ENCODE measurements at regions not wholly inside any gene's neighbourhood (a gene's known extent, or its start where the extent isn't known, plus 50 kb on each side); places are given as distances from the start of the nearest gene placed in this dataset.

GRCh38 chr9:28774433-28775235 lies 1201.4 kb upstream of the C9orf72 start:
- TF ChIP-seq ZNF274 (IDR thresholded peaks at IDR 0.05; ENCODE audit: low read depth, low read length) = no peak
- no peak overlapping the region for H3K4me3 ChIP-seq (ENCODE audit: low read length)

- H3K4me3 ChIP-seq (ENCODE audit: low read length) = no peak overlapping the region
- no peak for TF ChIP-seq ZNF274 (IDR thresholded peaks at IDR 0.05; ENCODE audit: low read depth, low read length)
Observed at GRCh38 chr9:28779243-28779642, 1206.0 kb upstream of the C9orf72 start.

DNA sequence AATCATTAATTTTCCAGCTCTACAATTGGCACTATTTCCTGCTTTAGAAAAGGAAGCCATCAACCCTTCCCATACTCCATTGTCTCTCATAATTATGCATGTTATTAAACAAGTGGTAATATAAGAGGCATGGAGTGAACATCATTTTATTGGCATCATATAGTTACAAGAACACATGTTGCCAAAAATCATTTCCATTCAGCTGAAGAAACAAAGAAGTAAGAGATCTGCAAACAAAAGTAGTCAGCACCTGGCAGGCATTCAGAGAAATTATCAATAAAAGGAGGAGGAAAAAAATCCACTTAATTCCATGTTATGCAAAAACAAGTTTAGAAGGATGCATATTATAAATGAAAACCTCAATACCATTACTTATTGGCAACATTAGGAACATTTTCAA lies 1208.2 kb upstream of the C9orf72 start:
- no peak overlapping the region for H3K4me3 ChIP-seq (ENCODE audit: low read length)
- no peak for TF ChIP-seq ZNF274 (IDR thresholded peaks at IDR 0.05; ENCODE audit: low read depth, low read length)

DNA sequence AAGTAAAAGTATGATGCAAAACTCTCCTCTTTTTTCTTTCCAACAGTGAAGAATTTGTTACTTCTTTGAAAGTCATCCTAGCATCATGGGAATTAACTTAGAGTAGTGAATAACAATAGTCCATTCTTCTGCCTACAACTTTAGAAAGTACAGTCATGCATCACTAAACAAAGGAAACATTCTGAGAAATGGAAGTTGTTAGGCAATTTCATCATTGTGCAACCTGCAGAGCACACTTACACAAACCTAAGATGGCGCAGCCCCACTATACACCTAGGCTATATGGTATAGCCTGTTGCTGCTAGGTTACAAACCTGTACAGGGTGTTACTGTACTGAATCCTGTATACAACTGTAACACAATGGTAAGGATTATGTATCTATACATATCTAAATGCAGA lies 1209.3 kb upstream of the C9orf72 start:
- no peak for TF ChIP-seq ZNF274 (IDR thresholded peaks at IDR 0.05; ENCODE audit: low read depth, low read length)
- no peak overlapping the region for H3K4me3 ChIP-seq (ENCODE audit: low read length)

DNA sequence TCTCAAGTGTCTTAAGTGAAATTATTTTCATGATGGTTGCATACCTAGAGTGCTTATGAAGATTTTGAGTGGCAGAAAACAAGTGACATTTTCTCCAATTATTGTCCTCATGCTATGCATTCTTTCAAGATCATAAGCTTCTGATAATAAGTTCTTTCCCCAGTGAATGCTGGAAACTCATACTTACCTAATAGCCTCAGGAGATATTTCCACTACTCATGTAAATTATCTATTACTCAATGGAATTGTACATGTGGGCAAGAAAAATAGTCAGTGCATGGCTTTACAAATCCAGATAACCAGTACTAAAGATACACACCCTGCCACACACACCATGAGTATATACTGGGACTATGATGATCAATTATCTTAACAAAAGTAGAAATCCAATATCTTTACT lies 1219.4 kb upstream of the C9orf72 start:
- no peak overlapping the region for H3K4me3 ChIP-seq (ENCODE audit: low read length)
- no peak for TF ChIP-seq ZNF274 (IDR thresholded peaks at IDR 0.05; ENCODE audit: low read depth, low read length)

DNA sequence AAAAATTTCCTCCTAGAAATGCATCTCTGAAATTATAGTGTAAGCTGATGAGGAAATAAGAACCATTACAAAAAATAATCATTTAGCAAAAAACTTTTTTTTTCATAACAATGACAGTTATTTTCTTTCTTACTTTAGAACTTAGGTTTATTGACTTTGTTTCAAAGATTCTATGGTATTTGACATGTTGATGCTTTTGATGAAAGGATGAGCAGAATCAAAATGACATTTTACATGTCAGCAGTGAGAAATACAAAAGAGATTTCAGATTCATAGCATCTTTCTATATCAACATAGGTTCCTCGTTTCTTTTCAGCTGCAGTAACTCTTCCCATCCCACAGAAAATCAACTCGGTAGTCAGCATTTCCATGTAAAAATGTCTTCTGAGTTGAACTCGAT lies 1226.6 kb upstream of the C9orf72 start:
- no peak for TF ChIP-seq ZNF274 (IDR thresholded peaks at IDR 0.05; ENCODE audit: low read depth, low read length)
- no peak overlapping the region for H3K4me3 ChIP-seq (ENCODE audit: low read length)

- no peak overlapping the region for H3K4me3 ChIP-seq (ENCODE audit: low read length)
- TF ChIP-seq ZNF274 (IDR thresholded peaks at IDR 0.05; ENCODE audit: low read depth, low read length) = no peak
Observed at GRCh38 chr9:28801144-28801799, 1228.0 kb upstream of the C9orf72 start.

DNA sequence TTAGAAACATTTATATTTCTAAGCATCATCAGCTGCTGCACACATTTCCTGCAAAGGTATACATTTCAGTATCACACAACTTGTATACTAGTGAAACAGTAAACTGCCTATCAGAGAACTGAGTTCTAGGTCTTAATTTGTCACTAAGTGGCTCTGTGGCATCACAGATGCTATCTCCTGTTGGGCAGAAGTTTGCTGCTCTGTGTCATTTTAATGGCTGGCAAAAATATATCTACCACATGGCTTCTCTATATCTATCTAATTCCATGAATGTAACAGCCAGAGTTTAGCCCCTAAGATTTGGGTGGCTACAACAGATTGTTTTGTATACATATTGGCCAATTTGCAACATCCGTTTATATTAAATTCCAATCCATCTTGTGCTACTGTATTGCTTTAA lies 1231.9 kb upstream of the C9orf72 start:
- no peak overlapping the region for H3K4me3 ChIP-seq (ENCODE audit: low read length)
- TF ChIP-seq ZNF274 (IDR thresholded peaks at IDR 0.05; ENCODE audit: low read depth, low read length) = no peak

DNA sequence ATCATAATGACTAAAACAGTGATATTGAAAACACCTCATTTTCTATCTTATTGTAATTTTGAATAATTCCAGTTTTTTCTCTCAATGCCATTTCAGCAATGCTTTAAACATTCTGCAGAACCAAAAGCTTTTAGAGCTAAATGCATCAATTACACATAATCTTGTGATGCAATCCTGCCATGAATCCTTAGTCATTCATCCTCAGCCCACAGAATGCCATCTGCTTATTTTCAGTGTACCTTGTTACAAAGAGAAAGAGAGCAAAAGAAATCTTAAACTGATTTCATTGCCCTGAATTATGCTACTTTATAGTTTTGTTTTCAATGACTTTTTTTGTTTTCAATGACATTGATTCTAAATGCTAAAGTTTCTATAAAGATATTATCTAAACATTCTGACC lies 1234.8 kb upstream of the C9orf72 start:
- H3K4me3 ChIP-seq (ENCODE audit: low read length) = no peak overlapping the region
- no peak for TF ChIP-seq ZNF274 (IDR thresholded peaks at IDR 0.05; ENCODE audit: low read depth, low read length)

GRCh38 chr9:28810388-28811075 lies 1237.3 kb upstream of the C9orf72 start:
- no peak overlapping the region for H3K4me3 ChIP-seq (ENCODE audit: low read length)
- TF ChIP-seq ZNF274 (IDR thresholded peaks at IDR 0.05; ENCODE audit: low read depth, low read length) = no peak

DNA sequence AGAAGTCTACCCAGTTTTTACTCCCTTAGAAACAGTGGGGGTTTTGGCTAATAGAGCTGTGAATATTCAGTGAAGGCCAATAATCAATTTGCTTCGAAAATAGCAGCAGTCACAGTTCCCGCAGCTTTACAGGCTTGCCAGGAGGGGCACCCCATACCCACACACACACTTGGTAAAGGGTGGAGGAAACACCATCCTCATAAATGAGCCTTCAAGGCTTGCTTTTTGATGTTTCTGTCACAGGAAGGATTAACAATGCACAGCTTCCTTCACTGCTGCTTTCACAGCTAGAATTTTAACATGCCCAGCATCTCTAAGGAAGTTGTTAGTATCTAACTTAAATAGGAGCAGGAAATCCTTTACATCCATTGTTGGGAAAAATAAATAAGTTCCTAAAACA lies 1247.5 kb upstream of the C9orf72 start:
- no peak for TF ChIP-seq ZNF274 (IDR thresholded peaks at IDR 0.05; ENCODE audit: low read depth, low read length)
- no peak overlapping the region for H3K4me3 ChIP-seq (ENCODE audit: low read length)

- H3K4me3 ChIP-seq (ENCODE audit: low read length) = no peak overlapping the region
- no peak for TF ChIP-seq ZNF274 (IDR thresholded peaks at IDR 0.05; ENCODE audit: low read depth, low read length)
Observed at GRCh38 chr9:28821240-28821639, 1248.0 kb upstream of the C9orf72 start.

GRCh38 chr9:28824432-28824963 lies 1251.2 kb upstream of the C9orf72 start:
- TF ChIP-seq ZNF274 (IDR thresholded peaks at IDR 0.05; ENCODE audit: low read depth, low read length) = no peak
- no peak overlapping the region for H3K4me3 ChIP-seq (ENCODE audit: low read length)

DNA sequence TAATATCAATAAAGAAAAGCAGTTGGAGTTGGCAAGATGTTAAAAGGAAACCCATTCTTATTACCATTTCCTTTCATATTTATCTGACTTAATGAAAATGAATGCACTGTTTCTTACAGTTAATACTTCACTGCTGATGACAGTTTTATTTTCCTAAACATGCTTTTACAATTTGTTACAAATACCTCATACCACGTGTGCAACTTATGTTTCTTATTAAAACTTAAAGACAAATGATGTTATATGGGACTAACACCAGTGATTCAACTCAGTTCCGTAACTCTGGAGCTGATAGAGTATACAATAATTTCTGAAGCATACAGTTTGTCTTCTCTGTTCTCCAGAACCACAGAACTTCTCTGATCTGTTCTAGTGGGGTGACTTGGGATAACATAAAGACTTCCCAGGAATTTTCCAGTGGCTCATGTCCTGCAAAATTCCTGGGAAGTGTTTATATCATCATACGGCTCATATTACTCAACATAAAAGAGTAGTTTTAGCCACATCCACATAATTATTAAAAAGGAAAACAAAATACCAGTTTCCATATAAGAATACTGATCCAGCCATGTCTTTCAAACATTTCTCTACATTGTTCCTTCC lies 1259.0 kb upstream of the C9orf72 start:
- no peak overlapping the region for H3K4me3 ChIP-seq (ENCODE audit: low read length)
- no peak for TF ChIP-seq ZNF274 (IDR thresholded peaks at IDR 0.05; ENCODE audit: low read depth, low read length)

Measured in GM08714 (cell line).